RPMI8226 (cell line): ENCODE measurements at regions not wholly inside any gene's neighbourhood (a gene's known extent, or its start where the extent isn't known, plus 50 kb on each side); places are given as distances from the start of the nearest gene placed in this dataset.

ENCODE experiments used
- DNase-seq: peaks from one replicate; pipeline ENCODE4 v3.0.0-alpha.2; 2015

DNA sequence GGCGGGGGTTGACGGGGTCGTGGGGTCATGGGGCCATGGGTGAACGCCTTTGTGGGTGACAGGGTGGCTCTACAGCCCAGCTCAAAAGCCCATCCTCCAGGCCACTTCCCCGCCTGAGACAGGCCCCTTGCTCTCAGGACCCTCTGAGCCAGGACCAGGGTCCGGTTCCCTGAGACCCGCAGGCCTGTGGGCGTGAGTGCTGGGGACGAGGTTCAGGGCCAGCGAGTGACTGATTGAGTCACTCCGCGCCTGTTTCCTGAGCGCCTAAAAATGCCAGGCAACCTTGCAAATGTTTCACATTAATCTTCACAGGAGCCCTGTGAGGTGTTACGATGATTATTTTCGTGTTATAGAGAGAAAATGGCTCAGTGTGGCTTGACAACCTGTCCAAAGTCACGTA lies 97.8 kb downstream of the ZNF674 start:
- DNase-seq: no peak

DNA sequence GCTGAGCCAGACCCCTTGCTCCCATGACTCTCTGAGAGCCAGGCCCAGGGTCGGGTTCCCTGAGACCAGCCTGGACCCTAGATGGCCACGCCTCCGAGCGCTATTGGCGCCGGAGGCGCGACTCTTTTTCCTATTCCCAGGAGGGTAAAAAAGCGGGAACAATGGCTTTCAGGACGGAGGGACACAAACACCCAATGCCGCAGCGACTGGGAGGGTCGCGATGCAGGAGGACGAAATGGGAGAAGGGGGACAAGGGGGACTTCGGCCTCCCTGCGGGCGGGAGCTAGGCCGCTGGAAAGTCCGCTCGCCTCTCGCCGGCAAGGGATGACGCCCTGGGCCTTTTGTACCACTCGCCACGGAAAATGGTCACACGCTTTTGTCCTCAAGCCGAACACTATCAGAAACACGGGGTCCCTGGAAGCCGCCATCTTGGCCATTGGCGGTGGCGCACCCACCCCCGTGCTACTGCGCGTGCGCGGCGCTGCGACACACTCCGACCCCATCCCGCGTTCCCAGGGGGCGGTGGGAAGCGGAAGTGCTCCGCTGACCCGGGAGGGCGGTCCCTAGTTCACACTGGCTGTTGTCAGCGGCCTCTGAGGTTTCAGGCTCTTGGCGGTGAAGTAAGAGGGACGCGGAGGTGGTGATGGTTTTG lies 98.4 kb downstream of the ZNF674 start:
- peak; percentile 91 for DNase-seq

DNA sequence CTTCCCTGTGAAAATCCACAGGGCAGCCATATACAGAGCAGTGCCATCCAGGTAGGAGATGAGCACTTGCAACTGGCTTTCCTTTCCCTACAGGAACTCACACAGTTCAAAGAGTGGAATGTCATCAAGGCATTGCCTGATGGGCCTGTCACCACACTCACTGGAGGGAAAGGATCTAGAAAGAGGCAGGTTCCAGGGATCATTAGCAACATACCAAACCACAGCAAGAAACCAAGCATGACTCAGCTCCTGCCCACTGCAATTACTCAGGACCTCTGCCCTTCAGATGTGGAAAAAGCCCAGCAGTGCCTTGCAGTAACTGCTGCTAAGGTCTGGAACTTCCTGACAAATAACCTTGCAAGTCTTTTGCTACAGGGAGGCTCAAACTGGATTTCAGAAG lies 101.2 kb downstream of the ZNF674 start:
- DNase-seq: no peak

DNA sequence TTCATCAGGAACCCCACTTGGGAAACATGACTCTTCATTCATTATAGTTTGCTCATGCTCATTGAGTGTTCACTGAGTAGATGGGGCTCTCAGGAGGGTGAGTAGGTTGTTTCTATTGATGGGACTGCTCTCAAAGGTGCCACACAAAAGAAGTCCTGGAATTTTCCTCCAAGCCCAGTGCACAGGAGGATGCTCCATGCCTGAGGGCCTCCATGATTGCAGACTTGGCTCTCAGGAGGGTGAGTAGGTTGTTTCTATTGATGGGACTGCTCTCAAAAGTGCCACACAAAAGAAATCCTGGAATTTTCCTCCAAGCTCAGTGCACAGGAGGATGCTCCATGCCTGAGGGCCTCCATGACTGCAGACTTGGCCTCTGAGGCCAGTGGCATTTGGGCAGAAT lies 108.5 kb downstream of the ZNF674 start:
- no peak for DNase-seq

DNA sequence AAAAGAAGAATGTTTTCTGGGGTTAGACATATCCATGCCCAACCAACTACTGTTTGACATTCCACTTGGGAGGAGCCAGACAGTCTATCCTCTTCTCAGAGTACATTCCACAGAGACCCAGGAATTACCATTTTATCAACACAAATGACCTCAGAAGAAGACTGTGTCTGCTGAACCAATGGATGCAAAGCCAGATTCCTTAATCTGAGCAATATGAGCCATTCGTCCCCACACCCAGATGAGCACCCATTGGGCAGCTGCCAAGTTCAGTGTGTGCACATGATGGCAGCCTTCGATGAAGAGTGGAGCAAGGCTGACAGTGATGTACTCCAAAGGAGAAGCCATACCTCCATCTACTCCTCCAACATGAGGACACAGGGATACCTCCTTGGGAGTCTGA lies 111.3 kb downstream of the ZNF674 start:
- no peak for DNase-seq

DNA sequence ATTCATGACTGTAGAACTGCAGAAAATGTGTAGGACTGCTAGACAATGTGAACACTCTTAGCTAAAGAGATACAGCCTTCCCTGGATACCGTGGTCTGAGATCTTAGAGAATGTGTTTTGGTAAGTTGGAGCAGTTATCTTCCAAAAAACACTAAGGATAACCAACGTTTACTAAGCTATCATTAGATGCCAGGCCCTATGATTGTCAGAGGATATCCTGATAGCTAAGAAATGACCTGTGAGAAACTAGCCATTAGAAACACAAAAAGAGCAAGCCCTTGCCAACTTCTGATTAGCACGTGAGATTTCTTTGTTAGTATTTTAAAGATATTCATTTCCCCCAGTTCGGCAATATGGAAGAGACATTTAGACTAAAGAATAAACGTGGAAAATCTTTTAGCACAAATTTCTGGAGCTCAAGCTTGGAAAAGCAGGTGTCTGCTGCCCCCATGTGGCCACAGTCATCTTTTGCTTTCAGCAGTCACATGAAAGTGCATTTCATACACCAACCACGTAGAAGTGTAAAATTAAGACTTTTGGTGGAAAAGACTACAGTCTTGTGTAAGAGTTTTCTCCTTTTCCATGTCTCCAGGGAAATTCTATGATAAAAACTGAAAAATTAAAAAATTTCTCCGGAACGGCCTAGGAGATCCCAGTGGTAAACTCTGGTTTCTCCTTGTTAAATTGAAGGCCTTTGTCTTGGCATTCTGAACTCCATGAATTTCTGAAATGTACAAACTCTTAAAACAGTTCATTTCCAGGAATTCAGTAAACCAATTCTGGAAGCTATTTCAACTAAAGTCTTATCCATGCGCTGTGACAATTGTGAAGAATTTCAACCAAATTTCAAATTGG lies 136.4 kb downstream of the ZNF674 start:
- peak; percentile 64 for DNase-seq

DNA sequence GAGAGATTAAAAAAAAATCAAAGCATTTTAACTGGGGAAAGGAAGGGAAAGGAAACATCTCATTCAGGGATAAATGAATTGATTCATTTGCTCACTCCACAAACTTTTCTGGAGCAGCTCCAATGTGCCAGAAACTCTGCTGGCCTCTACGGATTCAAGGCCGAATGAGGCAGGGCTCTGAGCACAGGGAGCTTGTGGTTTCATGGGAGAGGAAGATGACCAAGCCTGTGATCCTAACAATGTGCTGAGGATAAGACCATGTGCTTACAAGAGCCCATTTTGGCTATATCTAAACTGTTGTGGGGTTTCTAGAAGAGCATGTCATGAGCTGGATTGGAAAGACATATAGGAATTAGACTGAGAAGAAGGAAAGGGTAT lies 137.5 kb downstream of the ZNF674 start:
- DNase-seq: no peak

DNA sequence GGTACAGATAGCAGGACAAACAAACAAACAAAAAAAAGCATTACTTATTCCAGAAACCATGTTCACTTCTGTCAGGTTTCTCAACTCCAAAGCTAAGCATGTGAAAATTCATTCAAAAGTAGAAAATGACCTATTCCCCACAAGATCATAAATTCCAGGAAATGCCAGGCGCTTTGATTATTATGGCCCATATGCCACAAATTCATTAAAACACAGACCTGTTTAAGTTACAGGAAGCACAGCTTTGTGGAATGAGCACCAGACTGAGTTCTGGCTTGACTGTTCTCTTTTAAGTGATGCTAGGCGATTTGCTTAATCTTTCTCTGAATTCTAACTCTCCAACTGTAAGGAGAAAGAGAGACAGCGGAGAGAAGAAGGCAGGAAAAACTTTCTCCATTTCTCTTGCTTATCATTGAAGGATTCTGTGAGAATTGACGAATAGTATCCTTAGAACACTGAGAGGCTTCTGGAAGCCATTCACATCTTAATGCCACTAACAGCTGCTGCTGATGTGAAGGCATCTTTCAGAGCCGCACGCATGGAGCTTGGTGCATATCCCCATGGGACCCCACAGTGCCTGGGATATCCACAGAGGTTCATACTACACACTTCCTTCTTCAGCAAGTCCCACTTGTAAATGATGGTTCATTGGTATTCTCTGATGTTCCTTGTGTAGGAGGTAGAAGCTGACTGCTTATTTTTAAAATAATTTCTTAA lies 138.0 kb downstream of the ZNF674 start:
- no peak for DNase-seq

DNA sequence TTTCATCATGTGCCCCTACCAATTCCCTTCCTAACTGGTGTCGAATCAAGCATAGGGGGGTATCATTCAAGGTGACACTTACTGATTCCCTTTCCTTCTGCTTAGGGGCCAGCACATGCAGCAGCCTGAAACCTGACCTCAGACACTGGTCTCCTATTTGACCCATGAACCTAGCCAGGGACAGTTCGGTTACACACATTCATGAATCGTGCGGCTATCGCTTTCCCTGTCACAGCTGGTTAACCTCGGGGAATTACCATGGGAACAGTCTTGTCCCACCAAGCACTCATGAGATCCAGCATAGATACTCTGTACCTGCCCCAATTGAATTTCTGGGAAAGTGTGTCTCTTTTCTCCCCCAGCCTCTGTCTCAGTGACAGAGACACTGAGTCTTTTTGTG lies 140.4 kb downstream of the ZNF674 start:
- DNase-seq: no peak

DNA sequence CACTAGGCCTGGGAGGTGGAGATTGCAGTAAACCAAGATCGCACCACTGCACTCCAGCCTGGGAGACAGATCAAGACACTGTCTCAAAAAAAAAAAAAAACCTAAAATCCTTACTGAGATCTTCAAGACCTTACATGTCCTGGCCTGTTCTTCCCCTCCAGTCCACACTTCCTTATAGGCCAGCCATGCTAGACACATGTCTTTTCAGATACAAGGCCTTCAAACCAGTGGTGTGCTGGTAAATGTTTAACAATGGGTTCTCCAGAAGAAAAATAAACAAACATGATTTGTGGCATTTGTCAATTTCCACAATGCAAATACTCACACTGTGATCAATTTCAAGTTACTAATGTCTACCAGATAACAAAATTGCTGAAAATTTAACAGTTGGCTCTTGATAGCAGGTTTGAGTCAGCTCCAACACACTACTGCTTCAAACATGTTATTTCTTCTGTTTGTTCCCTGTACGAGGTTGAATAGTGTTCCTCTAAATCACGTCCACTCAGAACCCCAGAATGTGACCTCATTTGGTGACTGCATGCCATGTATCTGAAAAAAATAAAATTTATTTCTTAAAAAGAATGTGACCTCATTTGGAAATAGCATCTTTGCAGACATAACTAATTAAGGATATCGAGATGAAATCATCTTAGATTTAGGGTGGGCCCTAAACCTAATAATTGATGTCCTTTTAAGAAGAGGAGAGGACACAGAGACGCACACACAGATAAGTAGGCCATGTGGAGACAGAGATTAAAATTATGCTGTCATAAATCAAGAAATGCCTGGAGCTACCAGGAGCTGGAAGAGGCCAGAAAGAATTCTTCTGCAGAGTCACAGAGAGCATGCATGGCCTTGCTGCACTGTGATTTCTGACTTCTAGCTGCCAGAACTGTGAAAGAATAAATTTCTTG lies 144.4 kb downstream of the ZNF674 start:
- DNase-seq: no peak

DNA sequence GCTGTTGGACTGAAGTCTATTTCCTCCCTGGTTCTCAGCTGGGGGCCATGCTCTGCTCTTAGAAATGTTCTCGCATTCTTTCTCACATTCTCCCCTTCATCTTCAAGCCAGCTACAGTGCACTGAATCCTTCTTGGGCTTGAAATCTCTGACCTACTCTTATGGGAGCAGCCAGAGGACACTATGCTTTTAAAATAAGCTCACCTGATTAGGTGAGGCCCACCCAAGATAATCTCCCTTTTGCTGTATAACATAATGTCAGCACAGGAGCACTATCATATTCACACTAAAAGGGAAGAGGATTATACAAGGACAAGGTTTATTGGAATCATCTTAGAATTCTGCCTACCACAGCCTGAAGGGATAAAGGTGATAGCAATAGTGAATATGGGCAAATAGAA lies 146.3 kb downstream of the ZNF674 start:
- no peak for DNase-seq

DNA sequence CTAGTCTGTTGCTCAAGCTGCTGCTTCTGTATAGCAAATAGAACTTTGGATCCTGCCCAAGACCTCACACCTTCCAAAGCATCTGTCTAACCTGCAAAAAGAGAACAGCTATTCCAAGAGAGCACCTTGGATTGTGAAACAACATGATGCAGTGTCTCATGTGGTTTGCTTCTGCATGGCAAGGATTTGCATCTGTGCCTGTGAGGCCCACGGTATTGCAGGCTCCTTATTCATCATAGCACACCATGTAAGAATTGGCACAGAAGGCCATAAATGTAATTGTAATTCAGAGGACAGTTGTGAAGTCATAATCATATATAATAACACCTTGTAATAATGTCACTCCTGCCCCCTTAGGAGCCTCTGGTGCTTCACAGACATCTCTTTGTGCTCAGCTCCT lies 147.1 kb downstream of the ZNF674 start:
- DNase-seq: no peak

DNA sequence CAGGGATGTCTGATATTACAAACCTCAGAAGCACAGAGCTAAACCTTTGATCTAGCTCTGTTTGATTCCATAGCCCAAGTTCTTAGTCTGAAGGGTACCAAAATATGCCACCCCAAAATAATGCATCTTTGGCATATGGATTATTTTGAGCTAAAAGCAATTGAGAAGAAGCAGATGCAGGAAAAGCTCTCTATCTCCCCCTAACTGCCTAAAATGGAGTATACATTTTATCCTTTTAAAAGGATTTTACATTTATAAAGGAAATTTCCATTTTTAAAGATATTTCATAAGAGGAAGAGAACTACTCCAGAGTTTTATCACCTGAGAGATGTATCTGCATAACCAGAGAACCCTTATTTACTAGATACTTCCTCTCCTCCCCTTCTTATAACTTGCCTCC lies 158.7 kb downstream of the ZNF674 start:
- DNase-seq: no peak

DNA sequence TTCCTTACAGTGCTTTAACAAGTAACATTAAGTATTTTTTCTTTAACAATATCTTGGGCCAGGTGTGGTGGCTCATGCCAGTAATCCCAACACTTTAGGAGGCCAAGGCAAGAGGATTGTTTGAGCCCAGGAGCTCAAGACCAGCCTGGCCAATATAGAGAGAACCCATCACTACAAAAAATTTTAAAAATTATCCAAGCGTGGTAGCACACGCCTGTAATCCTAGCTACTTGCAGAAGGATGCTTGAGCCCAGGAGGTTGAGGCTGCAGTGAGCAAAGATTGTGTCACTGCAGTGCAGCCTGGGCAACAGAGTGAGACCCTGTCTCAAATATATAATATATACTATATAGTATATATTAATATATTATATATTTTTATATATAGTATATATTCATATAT lies 162.2 kb downstream of the ZNF674 start:
- DNase-seq: no peak

DNA sequence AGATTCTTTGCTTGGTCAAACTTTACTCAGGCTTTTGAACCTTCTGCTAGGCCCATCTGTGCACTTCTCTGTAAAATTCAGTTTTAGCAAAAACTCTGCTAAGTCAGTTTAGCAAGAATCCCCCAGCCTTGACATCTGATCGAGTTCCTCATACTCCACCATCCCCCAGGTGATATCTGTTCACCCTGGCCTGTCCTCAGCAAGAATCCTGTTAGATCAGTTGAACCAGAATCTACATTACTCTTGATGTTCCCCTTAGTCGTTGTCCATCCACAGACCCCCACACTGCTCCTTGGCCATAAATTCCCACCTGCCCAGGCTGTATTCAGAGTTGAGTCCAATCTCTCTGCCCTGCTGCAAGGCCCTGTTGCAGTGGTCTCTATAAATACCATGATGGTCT lies 162.6 kb downstream of the ZNF674 start:
- no peak for DNase-seq

DNA sequence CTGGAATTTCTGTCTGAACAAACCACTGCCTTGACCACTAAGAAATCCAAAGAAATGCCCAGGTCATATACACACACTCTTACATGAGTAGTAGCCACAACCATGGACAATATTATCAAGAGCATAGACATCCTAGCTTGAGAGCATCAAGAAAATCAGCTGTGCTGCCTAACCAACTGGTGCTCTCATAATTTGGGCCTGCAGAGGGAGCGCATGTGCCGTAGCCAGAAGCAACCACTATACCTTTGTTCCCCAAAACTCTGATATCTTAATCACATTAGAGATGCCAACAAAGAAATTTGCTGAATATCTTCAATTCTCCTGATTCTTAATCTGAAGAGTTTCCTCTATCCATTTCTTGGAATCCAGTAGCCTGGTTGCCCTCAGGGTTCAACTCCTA lies 163.6 kb downstream of the ZNF674 start:
- peak; percentile 44 for DNase-seq

DNA sequence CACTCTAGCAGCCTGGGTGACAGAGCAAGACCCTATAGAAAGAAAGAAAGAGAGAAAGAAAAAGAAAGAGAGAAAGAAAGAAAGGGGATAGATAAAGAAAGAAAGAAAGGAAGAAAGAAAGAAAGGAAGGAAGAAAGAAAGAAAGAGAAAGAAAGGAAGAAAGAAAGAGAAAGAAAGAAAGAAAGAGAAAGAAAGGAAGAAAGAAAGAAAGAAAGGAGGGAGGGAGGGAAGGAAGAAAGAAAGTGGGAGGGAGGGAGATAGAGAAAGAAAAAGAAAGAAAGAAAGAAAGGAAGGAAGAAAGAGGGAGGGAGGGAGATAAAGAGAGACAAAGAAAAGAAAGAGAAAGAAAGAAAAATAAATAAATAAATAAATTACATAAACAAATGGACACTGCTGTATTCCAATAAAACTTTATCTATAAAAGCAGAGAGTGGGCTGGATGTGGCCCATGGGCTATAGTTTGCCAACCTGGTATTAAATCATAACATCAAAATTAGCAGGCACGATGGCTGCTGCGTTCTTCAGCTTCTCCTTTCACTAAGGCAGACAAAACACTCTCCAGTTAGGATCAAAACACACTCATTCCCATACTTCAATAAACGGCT lies 165.0 kb downstream of the ZNF674 start:
- no peak for DNase-seq

DNA sequence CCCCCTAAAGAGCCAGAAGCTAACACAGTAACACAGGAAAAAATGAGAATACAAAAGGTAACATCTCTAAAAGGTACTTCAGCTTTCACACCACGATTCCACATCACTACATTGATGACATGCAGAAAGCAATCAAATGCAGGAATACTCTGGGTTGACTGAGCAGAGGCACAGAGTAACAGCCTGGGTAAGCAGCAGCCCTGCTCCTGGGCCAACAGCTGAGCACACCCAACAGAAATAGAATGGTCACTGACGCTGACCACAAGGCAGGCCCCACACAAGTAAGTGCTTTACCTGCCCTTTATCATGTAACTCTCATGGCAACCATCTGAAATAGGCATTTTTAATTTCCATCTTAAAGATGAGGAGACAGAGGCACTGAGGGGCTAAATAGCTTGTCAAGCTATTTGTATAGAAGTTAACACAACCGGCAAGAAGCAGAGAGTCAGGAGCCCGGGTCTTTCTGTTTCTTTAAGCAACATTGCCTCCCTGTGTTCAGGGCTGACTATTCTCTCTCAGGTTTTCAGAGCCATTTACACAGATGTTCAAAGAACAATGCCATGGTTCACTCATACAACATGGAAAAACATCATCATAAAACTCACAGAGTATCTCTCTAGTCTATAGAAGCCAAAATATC lies 168.9 kb downstream of the ZNF674 start:
- no peak for DNase-seq

DNA sequence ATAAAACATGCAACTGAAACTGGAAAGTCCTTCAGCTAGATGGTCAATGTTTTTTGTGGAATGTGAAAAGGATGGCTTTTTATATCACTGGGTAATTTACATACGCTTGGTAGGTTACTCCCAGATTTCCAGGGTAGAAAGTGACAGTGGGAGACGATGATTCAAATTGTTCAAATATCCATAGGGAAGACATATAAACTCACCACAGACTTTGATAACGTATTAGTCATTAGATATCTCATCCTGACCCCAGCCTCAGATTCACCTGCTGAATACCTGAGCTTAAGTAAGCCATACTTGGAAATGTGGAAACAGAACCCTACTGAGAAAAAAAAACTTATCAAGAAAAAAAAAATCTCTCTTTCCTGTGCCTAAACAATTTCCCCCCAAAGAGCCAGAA lies 169.4 kb downstream of the ZNF674 start:
- DNase-seq: no peak

DNA sequence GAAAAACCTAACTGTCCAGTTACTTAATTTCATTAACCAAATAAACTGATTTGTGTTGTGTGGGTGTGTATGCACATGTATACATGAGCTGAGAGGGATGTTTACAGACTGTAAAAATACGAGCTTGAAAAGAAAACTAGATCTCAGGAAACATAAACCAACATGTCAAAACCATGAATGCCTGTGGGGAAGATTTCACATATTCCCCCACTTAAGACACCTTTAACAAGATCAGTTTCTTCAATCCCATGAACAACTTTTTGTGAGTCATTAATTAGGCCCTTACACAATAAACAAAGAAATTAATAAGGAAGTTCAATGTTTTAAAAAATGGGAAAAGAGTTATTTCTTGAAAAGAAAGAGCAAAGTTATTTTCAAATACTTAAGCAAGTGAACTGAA lies 170.8 kb downstream of the ZNF674 start:
- DNase-seq: no peak

DNA sequence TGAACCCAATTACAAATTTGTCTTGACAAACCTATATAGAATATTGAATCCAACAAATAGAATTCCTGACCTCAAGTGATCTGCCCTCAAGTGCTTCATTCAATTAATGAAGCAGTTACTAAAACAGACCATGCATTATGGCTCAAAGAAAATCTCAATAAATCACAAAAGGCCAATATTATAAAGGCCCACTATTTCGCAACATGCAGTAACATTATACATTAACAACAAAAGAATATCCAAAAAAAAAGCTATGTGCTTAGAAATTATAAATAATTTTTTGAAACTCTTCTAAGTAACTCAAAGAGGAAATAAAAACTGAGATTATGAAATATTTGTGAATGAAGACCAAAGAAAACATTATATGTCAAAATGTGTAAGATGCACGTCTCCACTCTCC lies 177.7 kb downstream of the ZNF674 start:
- DNase-seq: no peak
